ENCODE measurements at regions not wholly inside any gene's neighbourhood (a gene's known extent, or its start where the extent isn't known, plus 50 kb on each side); places are given as distances from the start of the nearest gene placed in this dataset.

DNA sequence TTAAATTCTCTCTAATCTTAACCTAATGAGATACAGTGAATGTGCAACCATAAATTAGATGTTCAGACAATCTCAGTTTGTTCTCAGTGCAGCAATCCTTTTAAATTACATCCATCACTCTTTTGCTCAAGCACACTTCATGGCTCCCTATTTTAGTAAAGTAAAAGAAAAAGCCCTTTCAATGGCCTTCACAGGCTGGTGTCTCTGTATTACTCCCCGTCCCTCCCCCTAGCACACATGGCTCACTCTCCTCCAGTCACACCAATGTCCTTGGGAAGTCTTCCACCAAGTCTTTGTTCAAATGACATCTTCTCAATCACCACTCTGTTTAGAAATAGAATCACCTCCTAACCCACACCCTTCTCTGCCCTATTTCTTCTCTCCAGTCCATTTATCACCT is 60.3 kb upstream of the RGS7 start:
- TF ChIP-seq, protein P1, sequence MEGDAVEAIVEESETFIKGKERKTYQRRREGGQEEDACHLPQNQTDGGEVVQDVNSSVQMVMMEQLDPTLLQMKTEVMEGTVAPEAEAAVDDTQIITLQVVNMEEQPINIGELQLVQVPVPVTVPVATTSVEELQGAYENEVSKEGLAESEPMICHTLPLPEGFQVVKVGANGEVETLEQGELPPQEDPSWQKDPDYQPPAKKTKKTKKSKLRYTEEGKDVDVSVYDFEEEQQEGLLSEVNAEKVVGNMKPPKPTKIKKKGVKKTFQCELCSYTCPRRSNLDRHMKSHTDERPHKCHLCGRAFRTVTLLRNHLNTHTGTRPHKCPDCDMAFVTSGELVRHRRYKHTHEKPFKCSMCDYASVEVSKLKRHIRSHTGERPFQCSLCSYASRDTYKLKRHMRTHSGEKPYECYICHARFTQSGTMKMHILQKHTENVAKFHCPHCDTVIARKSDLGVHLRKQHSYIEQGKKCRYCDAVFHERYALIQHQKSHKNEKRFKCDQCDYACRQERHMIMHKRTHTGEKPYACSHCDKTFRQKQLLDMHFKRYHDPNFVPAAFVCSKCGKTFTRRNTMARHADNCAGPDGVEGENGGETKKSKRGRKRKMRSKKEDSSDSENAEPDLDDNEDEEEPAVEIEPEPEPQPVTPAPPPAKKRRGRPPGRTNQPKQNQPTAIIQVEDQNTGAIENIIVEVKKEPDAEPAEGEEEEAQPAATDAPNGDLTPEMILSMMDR (IDR thresholded peaks at IDR 0.05; ENCODE audit: borderline replicate concordance, extremely low read depth, low read length, poor library complexity, severe bottlenecking), result no peak
- no peak for TF ChIP-seq EZH2 (IDR thresholded peaks at IDR 0.05; ENCODE audit: borderline replicate concordance, low read depth, low read length, severe bottlenecking)
